GM23248 (cell line): ENCODE measurements at regions not wholly inside any gene's neighbourhood (a gene's known extent, or its start where the extent isn't known, plus 50 kb on each side); places are given as distances from the start of the nearest gene placed in this dataset.

Source experiments
- DNase-seq: peaks from one replicate; pipeline ENCODE4 v3.0.0-alpha.2; 2015
- H2AFZ ChIP-seq: fragments of 200-600 bp; sonication (generic); 2 replicates; pipeline ENCODE4 v1.6.1; 2016; ENCODE audit warnings: antibody characterized with exemption
- H3F3A ChIP-seq: fragments of 200-600 bp; sonication (generic); 2 replicates; pipeline ENCODE4 v1.6.1; 2016; ENCODE audit warnings: mild to moderate bottlenecking, antibody characterized with exemption, mixed run types; ENCODE audit not compliant: insufficient read depth
- H3K27ac ChIP-seq: fragments of 200-600 bp; sonication (generic); 2 replicates; pipeline ENCODE4 v1.5.1; 2016; ENCODE audit warnings: mild to moderate bottlenecking
- H3K27me3 ChIP-seq: fragments of 200-600 bp; sonication (generic); replicated peaks from 2 replicates; pipeline ENCODE4 v1.6.1; 2016; ENCODE audit warnings: mild to moderate bottlenecking; ENCODE audit not compliant: insufficient read depth
- H3K36me3 ChIP-seq: fragments of 200-600 bp; sonication (generic); 2 replicates; pipeline ENCODE4 v1.6.1; 2016; ENCODE audit warnings: low read depth, mild to moderate bottlenecking
- H3K4me1 ChIP-seq: fragments of 200-600 bp; sonication (generic); 2 replicates; pipeline ENCODE4 v1.6.1; 2016; ENCODE audit warnings: mild to moderate bottlenecking; ENCODE audit not compliant: insufficient read depth
- H3K4me2 ChIP-seq: fragments of 200-600 bp; sonication (generic); one replicate; pipeline ENCODE4 v1.6.1; 2016; ENCODE audit warnings: mild to moderate bottlenecking; ENCODE audit not compliant: unreplicated experiment
- H3K4me3 ChIP-seq: fragments of 200-600 bp; sonication (generic); 2 replicates; pipeline ENCODE4 v1.5.1; 2016; ENCODE audit warnings: mild to moderate bottlenecking
- H3K79me2 ChIP-seq: fragments of 200-600 bp; sonication (generic); 2 replicates; pipeline ENCODE4 v1.6.1; 2016; ENCODE audit warnings: mild to moderate bottlenecking; ENCODE audit not compliant: insufficient read depth
- H3K9ac ChIP-seq: fragments of 200-600 bp; sonication (generic); 2 replicates; pipeline ENCODE4 v1.6.1; 2016; ENCODE audit warnings: mild to moderate bottlenecking
- H3K9me2 ChIP-seq: fragments of 200-600 bp; sonication (generic); 2 replicates; pipeline ENCODE4 v1.6.1; 2016; ENCODE audit warnings: mixed run types, mild to moderate bottlenecking, moderate library complexity; ENCODE audit not compliant: insufficient read depth
- H3K9me3 ChIP-seq: fragments of 200-600 bp; sonication (generic); one replicate; pipeline ENCODE4 v1.6.1; 2017; ENCODE audit warnings: low read depth
- H4K20me1 ChIP-seq: fragments of 200-600 bp; sonication (generic); 2 replicates; pipeline ENCODE4 v1.6.0; 2016; ENCODE audit not compliant: insufficient read depth
- EZH2 ChIP-seq: fragments of 200-600 bp; sonication (generic); IDR thresholded peaks from 2 replicates; pipeline ENCODE4 v1.6.1; 2018; ENCODE audit warnings: antibody characterized with exemption, mild to moderate bottlenecking; ENCODE audit not compliant: insufficient read depth, poor library complexity, severe bottlenecking
- EZH2phosphoT487 ChIP-seq: fragments of 200-600 bp; sonication (generic); IDR thresholded peaks from 2 replicates; pipeline ENCODE4 v1.6.1; 2018; ENCODE audit warnings: antibody characterized with exemption, moderate library complexity, mild to moderate bottlenecking, low read depth; ENCODE audit not compliant: insufficient read depth
- whole genome bisulfite sequencing, 2 experiments: methylation state at CpG; one replicate each; pipeline ENCODE4 v1.1.6; 2015 to 2017; ENCODE audit warnings: low lambda C conversion rate in 2 of 2, low coverage in 1 of 2; ENCODE audit errors: missing lambda C conversion rate in 2 of 2; 5-methylcytosine and 5-hydroxymethylcytosine counted together
- in situ Hi-C: fragments of 300-500 bp; cut with MboI; formaldehyde crosslinking; loops from 2 replicates; pipeline ENCODE4 v1.15.0; 2020

- H3K4me3 ChIP-seq, result no peak overlapping the region
- WGBS, 2 experiments, result 35 to 39% methylated on average over 9 of the region's 9 CpGs
- no peaks in the 10 kb centered on the region for H3F3A ChIP-seq
- no peak overlapping the region for H3K9ac ChIP-seq
- in situ Hi-C loops, result no loop called here
- H3K9me2 ChIP-seq, result no peaks in the 10 kb centered on the region
- H3K9me3 ChIP-seq, result no peaks in the 10 kb centered on the region
- H3K36me3 ChIP-seq, result no peaks in the 10 kb centered on the region
- no peaks in the 10 kb centered on the region for H3K79me2 ChIP-seq
- H4K20me1 ChIP-seq, result no peaks in the 10 kb centered on the region
- TF ChIP-seq EZH2phosphoT487 (no peak), EZH2 (no peak)
- H2AFZ ChIP-seq, result no peak overlapping the region
- no peaks in the 10 kb centered on the region for H3K27me3 ChIP-seq
- H3K27ac ChIP-seq, result no peak overlapping the region
- DNase-seq, result no peak
- no peak overlapping the region for H3K4me2 ChIP-seq
- no peaks in the 10 kb centered on the region for H3K4me1 ChIP-seq
These were observed 411.2 kb upstream of the IRX4 start for GRCh38 chr5:2293906-2294305.

- DNase-seq, result no peak
- Histone ChIP-seq H3K79me2 (no peaks in the 10 kb centered on the region), H4K20me1 (no peaks in the 10 kb centered on the region), H3K27ac (no peak overlapping the region), H2AFZ (no peak overlapping the region), H3K4me1 (no peaks in the 10 kb centered on the region), H3K9me3 (no peaks in the 10 kb centered on the region), H3K9ac (no peak overlapping the region), H3K27me3 (no peaks in the 10 kb centered on the region), H3K9me2 (no peaks in the 10 kb centered on the region), H3K4me2 (no peak overlapping the region), H3K36me3 (no peaks in the 10 kb centered on the region), H3F3A (no peaks in the 10 kb centered on the region), H3K4me3 (no peak overlapping the region)
- WGBS, 2 experiments, result 56 to 66% methylated on average over 15 to 19 of the region's 19 CpGs
- in situ Hi-C loops, result no loop called here
- TF ChIP-seq EZH2 (no peak), EZH2phosphoT487 (no peak)
These were observed 408.6 kb upstream of the IRX4 start for GRCh38 chr5:2291146-2291840.

- no peak overlapping the region for H3K4me3 ChIP-seq
- H3K79me2 ChIP-seq, result no peaks in the 10 kb centered on the region
- no peaks in the 10 kb centered on the region for H3K4me1 ChIP-seq
- 60 to 66% methylated on average over 8 of the region's 8 CpGs for WGBS, 2 experiments
- DNase-seq, result no peak
- H2AFZ ChIP-seq, result no peak overlapping the region
- H3K9me2 ChIP-seq, result no peaks in the 10 kb centered on the region
- H3K9ac ChIP-seq, result no peak overlapping the region
- H4K20me1 ChIP-seq, result no peaks in the 10 kb centered on the region
- no peaks in the 10 kb centered on the region for H3K27me3 ChIP-seq
- H3F3A ChIP-seq, result no peaks in the 10 kb centered on the region
- in situ Hi-C loops, result no loop called here
- H3K9me3 ChIP-seq, result no peaks in the 10 kb centered on the region
- H3K27ac ChIP-seq, result no peak overlapping the region
- H3K4me2 ChIP-seq, result no peak overlapping the region
- no peaks in the 10 kb centered on the region for H3K36me3 ChIP-seq
- no peak for TF ChIP-seq EZH2
- TF ChIP-seq EZH2phosphoT487, result no peak
These were observed 406.7 kb upstream of the IRX4 start for GRCh38 chr5:2289380-2289779.

DNA sequence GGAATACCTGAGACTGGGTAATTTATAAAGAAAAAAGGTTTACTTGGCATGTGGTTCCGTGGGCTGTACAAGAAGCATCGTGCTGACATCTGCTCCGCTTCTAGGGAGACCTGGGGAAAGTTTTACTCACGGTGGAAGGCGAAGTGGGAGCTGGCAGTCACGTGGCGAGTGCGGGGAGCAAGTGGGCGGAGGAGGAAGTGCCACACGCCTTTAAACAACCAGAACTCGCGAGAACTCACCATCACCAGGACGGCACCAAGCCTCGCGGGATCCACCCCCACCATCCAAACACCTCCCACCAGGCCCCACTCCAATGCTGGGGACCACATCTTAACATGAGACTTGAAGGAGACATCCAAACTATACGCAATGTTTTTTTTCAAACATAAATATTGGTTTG, 406.2 kb upstream of the IRX4 start:
- no peaks in the 10 kb centered on the region for H3K79me2 ChIP-seq
- H4K20me1 ChIP-seq, result no peaks in the 10 kb centered on the region
- H3K36me3 ChIP-seq, result no peaks in the 10 kb centered on the region
- in situ Hi-C loops, result no loop called here
- no peaks in the 10 kb centered on the region for H3K9me3 ChIP-seq
- H3K4me1 ChIP-seq, result no peaks in the 10 kb centered on the region
- no peak overlapping the region for H3K27ac ChIP-seq
- TF ChIP-seq EZH2phosphoT487 (no peak), EZH2 (no peak)
- no peak overlapping the region for H3K9ac ChIP-seq
- no peaks in the 10 kb centered on the region for H3K27me3 ChIP-seq
- H3K4me2 ChIP-seq, result no peak overlapping the region
- 54 to 58% methylated on average over 16 of the region's 16 CpGs for WGBS, 2 experiments
- no peaks in the 10 kb centered on the region for H3K9me2 ChIP-seq
- H2AFZ ChIP-seq, result no peak overlapping the region
- no peaks in the 10 kb centered on the region for H3F3A ChIP-seq
- no peak overlapping the region for H3K4me3 ChIP-seq
- DNase-seq, result no peak

- Histone ChIP-seq H3K9me3 (no peaks in the 10 kb centered on the region), H3K9ac (no peak overlapping the region), H4K20me1 (no peaks in the 10 kb centered on the region), H3K4me1 (no peaks in the 10 kb centered on the region), H2AFZ (no peak overlapping the region), H3K27ac (no peak overlapping the region), H3K4me2 (no peak overlapping the region), H3K36me3 (no peaks in the 10 kb centered on the region), H3K79me2 (no peaks in the 10 kb centered on the region), H3F3A (no peaks in the 10 kb centered on the region), H3K9me2 (no peaks in the 10 kb centered on the region), H3K27me3 (no peaks in the 10 kb centered on the region), H3K4me3 (no peak overlapping the region)
- no peak for TF ChIP-seq EZH2phosphoT487
- no peak for TF ChIP-seq EZH2
- no peak for DNase-seq
- WGBS, 2 experiments, result 49 to 57% methylated on average over 11 of the region's 11 CpGs
- in situ Hi-C loops, result no loop called here
These were observed 405.7 kb upstream of the IRX4 start for GRCh38 chr5:2288466-2288865.
